NB4 (cell line): ENCODE measurements at regions not wholly inside any gene's neighbourhood (a gene's known extent, or its start where the extent isn't known, plus 50 kb on each side); places are given as distances from the start of the nearest gene placed in this dataset.

Experiments
- MAX ChIP-seq: IDR thresholded peaks from 2 replicates; pipeline ENCODE4 v1.6.1; 2011; ENCODE audit warnings: low read depth, low read length
- POLR2A ChIP-seq: IDR thresholded peaks from 2 replicates; pipeline ENCODE4 v1.6.1; 2011; ENCODE audit warnings: mild to moderate bottlenecking; ENCODE audit not compliant: insufficient read length; ENCODE audit errors: extremely low read depth
- TF ChIP-seq, protein P1 (sequence below): IDR thresholded peaks from one replicate; pipeline ENCODE4 v1.5.1; 2012; ENCODE audit warnings: low read depth, low read length

- TF ChIP-seq MAX: no peak
- TF ChIP-seq, protein P1, sequence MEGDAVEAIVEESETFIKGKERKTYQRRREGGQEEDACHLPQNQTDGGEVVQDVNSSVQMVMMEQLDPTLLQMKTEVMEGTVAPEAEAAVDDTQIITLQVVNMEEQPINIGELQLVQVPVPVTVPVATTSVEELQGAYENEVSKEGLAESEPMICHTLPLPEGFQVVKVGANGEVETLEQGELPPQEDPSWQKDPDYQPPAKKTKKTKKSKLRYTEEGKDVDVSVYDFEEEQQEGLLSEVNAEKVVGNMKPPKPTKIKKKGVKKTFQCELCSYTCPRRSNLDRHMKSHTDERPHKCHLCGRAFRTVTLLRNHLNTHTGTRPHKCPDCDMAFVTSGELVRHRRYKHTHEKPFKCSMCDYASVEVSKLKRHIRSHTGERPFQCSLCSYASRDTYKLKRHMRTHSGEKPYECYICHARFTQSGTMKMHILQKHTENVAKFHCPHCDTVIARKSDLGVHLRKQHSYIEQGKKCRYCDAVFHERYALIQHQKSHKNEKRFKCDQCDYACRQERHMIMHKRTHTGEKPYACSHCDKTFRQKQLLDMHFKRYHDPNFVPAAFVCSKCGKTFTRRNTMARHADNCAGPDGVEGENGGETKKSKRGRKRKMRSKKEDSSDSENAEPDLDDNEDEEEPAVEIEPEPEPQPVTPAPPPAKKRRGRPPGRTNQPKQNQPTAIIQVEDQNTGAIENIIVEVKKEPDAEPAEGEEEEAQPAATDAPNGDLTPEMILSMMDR: no peak
- TF ChIP-seq POLR2A: no peak
Observed at GRCh38 chr1:231095595-231095994, 55.5 kb upstream of the FAM89A start.
